ENCODE measurements at regions not wholly inside any gene's neighbourhood (a gene's known extent, or its start where the extent isn't known, plus 50 kb on each side); places are given as distances from the start of the nearest gene placed in this dataset.
A peak's percentile ranks its signal among the peaks of the same experiment; 100 is the strongest.
"Not testable (repeated sequence)": the region's sequence is repeated elsewhere in the genome, so short reads cannot be mapped to it uniquely, and the experiment has no call there.

- peak; percentile 7 for DNase-seq (ENCODE audit: unreplicated experiment)
- CTCF ChIA-PET: no interaction called here
- BruUV-seq (replicated peaks): no TSS peak
- POLR2A ChIA-PET: interaction anchor here (1.2 kb wide), 1 partner anchor 1617 kb away, joined by 3 read pairs; the partner anchor contains the start of gene FLRT2
- Mint-ChIP-seq H3K27ac (ENCODE audit: low read depth, unreplicated experiment) (no peak overlapping the region), H3K4me1 (ENCODE audit: insufficient read depth, unreplicated experiment) (no peaks in the 10 kb centered on the region), H3K9me3 (ENCODE audit: unreplicated experiment) (peaks cover 12% of the 10 kb centered on the region), H3K36me3 (ENCODE audit: insufficient read depth, unreplicated experiment) (no peaks in the 10 kb centered on the region), H3K4me3 (ENCODE audit: unreplicated experiment) (no peak overlapping the region), H3K27me3 (ENCODE audit: insufficient read depth, unreplicated experiment) (no peaks in the 10 kb centered on the region)
- TF ChIP-seq CTCF (IDR thresholded peaks at IDR 0.05; ENCODE audit: unreplicated experiment): no peak
- intact Hi-C loops (cut with micrococcal nuclease): no loop called here
Observed at GRCh38 chr14:83913476-83913875, 1616.5 kb upstream of the FLRT2 start.

GRCh38 chr14:83918546-83918945, 1611.4 kb upstream of the FLRT2 start:
- BruUV-seq (replicated peaks): no TSS peak
- Mint-ChIP-seq H3K27me3 (ENCODE audit: insufficient read depth, unreplicated experiment) (no peaks in the 10 kb centered on the region), H3K4me1 (ENCODE audit: insufficient read depth, unreplicated experiment) (no peaks in the 10 kb centered on the region), H3K27ac (ENCODE audit: low read depth, unreplicated experiment) (no peak overlapping the region), H3K9me3 (ENCODE audit: unreplicated experiment) (no peaks in the 10 kb centered on the region), H3K4me3 (ENCODE audit: unreplicated experiment) (no peak overlapping the region), H3K36me3 (ENCODE audit: insufficient read depth, unreplicated experiment) (no peaks in the 10 kb centered on the region)
- DNase-seq (ENCODE audit: unreplicated experiment): no peak
- ChIA-PET POLR2A (interaction anchor here (0.6 kb wide), 1 partner anchor 14 kb away, joined by 3 read pairs; no protein-coding TSS in a partner anchor), CTCF (no interaction called here)
- intact Hi-C loops (cut with micrococcal nuclease): no loop called here
- TF ChIP-seq CTCF (IDR thresholded peaks at IDR 0.05; ENCODE audit: unreplicated experiment): no peak

GRCh38 chr14:83919675-83920074, 1610.3 kb upstream of the FLRT2 start:
- BruUV-seq (replicated peaks): not testable (repeated sequence)
- CTCF ChIA-PET: interaction anchor here (0.7 kb wide), 1 partner anchor 54 kb away, joined by 3 read pairs; no protein-coding TSS in a partner anchor

GRCh38 chr14:83923842-83924241, 1606.1 kb upstream of the FLRT2 start:
- no peak overlapping the region for H3K4me3 Mint-ChIP-seq (ENCODE audit: unreplicated experiment)
- ChIA-PET CTCF (interaction anchor here (1.6 kb wide), 1 partner anchor 17 kb away, joined by 4 read pairs; no protein-coding TSS in a partner anchor), POLR2A (interaction anchor here (0.6 kb wide), 1 partner anchor 1593 kb away, joined by 3 read pairs; no protein-coding TSS in a partner anchor)
- BruUV-seq (replicated peaks): no TSS peak
- H3K27ac Mint-ChIP-seq (ENCODE audit: low read depth, unreplicated experiment): no peak overlapping the region
- DNase-seq (ENCODE audit: unreplicated experiment): no peak
- H3K36me3 Mint-ChIP-seq (ENCODE audit: insufficient read depth, unreplicated experiment): no peaks in the 10 kb centered on the region
- intact Hi-C loops (cut with micrococcal nuclease): no loop called here
- no peaks in the 10 kb centered on the region for H3K9me3 Mint-ChIP-seq (ENCODE audit: unreplicated experiment)
- no peak for TF ChIP-seq CTCF (IDR thresholded peaks at IDR 0.05; ENCODE audit: unreplicated experiment)
- H3K4me1 Mint-ChIP-seq (ENCODE audit: insufficient read depth, unreplicated experiment): no peaks in the 10 kb centered on the region
- no peaks in the 10 kb centered on the region for H3K27me3 Mint-ChIP-seq (ENCODE audit: insufficient read depth, unreplicated experiment)

More at GRCh38 chr14:83919675-83920074, 1610.3 kb upstream of the FLRT2 start:
- H3K4me1 Mint-ChIP-seq (ENCODE audit: insufficient read depth, unreplicated experiment); H3K27me3 Mint-ChIP-seq (ENCODE audit: insufficient read depth, unreplicated experiment); DNase-seq (ENCODE audit: unreplicated experiment); H3K4me3 Mint-ChIP-seq (ENCODE audit: unreplicated experiment); H3K27ac Mint-ChIP-seq (ENCODE audit: low read depth, unreplicated experiment); intact Hi-C loops (cut with micrococcal nuclease); H3K9me3 Mint-ChIP-seq (ENCODE audit: unreplicated experiment); H3K36me3 Mint-ChIP-seq (ENCODE audit: insufficient read depth, unreplicated experiment): not testable (repeated sequence)
- POLR2A ChIA-PET: interaction anchor here (0.6 to 0.7 kb wide), 2 partner anchors 33 to 221 kb away, joined by 3 to 7 read pairs; no protein-coding TSS in a partner anchor
